Mucosa of rectum (tissue), 2 donors: ENCODE measurements at regions not wholly inside any gene's neighbourhood (a gene's known extent, or its start where the extent isn't known, plus 50 kb on each side); places are given as distances from the start of the nearest gene placed in this dataset.

Experiments used
- H3K27ac ChIP-seq, 2 donors: one replicate each; pipeline ENCODE4 v1.7.0; 2013; ENCODE audit warnings: inconsistent platforms in 2 of 2, low read depth in 2 of 2, low read length in 2 of 2
- H3K27me3 ChIP-seq, 2 donors: one replicate each; pipeline ENCODE4 v1.7.0; 2013; ENCODE audit warnings: low read length in 2 of 2; ENCODE audit not compliant: control insufficient read depth in 2 of 2, insufficient read depth in 2 of 2
- H3K36me3 ChIP-seq, 2 donors: one replicate each; pipeline ENCODE4 v1.7.0; 2013; ENCODE audit warnings: low read length in 2 of 2; ENCODE audit not compliant: control insufficient read depth in 2 of 2, insufficient read depth in 2 of 2
- H3K4me1 ChIP-seq, 2 donors: one replicate each; pipeline ENCODE4 v1.7.0; 2013; ENCODE audit warnings: low read length in 2 of 2, mild to moderate bottlenecking in 1 of 2; ENCODE audit not compliant: control insufficient read depth in 2 of 2, insufficient read depth in 2 of 2
- H3K4me3 ChIP-seq, 2 donors: one replicate each; pipeline ENCODE4 v1.7.0; 2013; ENCODE audit warnings: low read length in 2 of 2
- H3K9ac ChIP-seq, 2 donors: one replicate each; pipeline ENCODE4 v1.7.0; 2013; ENCODE audit warnings: low read length in 2 of 2, low read depth in 1 of 2, mild to moderate bottlenecking in 1 of 2
- H3K9me3 ChIP-seq, 2 donors: one replicate each; pipeline ENCODE4 v1.7.0; 2013; ENCODE audit warnings: low read length in 2 of 2; ENCODE audit not compliant: control insufficient read depth in 2 of 2
- donor health status: healthy.
- donor health status: Normal muscosa, but diverticular disease.

DNA sequence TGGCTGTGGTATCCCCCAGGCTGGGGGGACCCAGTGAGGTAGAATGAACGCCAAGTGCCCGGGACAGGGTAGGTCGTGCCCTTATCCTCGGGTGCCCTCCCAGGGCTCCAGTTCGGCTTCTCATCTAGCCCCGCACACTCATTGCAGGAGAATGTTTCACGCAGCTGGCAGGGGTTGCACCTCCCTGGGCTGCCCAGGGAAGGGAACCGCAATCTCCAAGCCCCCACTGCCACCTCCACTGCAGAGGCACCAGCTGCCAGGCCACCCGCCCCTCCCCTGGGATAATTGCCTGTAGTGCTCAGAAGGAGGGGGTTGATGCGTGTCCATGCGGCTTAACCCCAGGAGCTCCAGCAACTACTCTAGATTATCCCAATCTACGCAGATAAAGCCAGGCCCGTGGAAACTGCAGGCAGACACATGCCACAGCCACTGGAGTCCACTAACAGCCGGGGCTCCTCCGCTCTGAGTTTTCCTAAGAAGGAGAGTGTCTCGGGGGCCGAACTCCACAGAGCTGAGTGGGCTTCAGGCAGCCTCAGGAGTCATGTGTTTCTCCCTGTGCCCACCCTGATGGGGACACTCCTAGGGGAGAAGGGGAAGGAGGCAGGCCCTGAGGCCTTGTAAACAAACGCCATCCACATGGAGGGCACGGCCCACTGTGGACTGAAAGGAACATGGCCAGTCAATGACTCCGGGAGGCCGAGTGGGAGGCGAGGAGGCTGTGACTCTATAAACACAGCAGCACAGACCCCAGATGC lies 137.2 kb upstream of the IQSEC1 start:
- H3K4me1 ChIP-seq = no peaks in the 10 kb centered on the region
- no peaks in the 10 kb centered on the region for H3K36me3 ChIP-seq
- H3K4me3 ChIP-seq = no peak overlapping the region
- no peak overlapping the region for H3K27ac ChIP-seq
- H3K27me3 ChIP-seq = no peaks in the 10 kb centered on the region
- H3K9ac ChIP-seq = no peak overlapping the region
- H3K9me3 ChIP-seq = no peaks in the 10 kb centered on the region

DNA sequence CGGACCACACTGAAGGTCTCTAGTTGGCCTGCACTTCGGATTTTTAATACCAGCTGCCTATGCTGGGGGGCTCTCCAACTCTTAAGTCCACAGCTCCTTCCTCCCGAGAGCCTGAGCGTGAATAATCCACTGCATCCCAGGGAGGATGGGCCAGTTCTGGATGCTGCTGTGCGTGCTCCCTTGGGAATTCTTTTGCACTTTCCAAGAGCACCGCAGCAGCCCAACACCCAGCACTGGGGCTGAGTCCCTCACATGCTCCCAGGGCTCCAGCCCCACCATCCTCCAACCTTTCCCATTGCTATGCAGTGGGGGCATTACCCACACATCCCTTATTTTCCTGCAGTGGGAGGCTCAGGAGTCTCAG lies 136.4 kb upstream of the IQSEC1 start:
- H3K4me1 ChIP-seq = no peaks in the 10 kb centered on the region
- no peaks in the 10 kb centered on the region for H3K9me3 ChIP-seq
- H3K4me3 ChIP-seq = no peak overlapping the region
- no peak overlapping the region for H3K9ac ChIP-seq
- H3K27me3 ChIP-seq = no peaks in the 10 kb centered on the region
- no peak overlapping the region for H3K27ac ChIP-seq
- H3K36me3 ChIP-seq = no peaks in the 10 kb centered on the region

DNA sequence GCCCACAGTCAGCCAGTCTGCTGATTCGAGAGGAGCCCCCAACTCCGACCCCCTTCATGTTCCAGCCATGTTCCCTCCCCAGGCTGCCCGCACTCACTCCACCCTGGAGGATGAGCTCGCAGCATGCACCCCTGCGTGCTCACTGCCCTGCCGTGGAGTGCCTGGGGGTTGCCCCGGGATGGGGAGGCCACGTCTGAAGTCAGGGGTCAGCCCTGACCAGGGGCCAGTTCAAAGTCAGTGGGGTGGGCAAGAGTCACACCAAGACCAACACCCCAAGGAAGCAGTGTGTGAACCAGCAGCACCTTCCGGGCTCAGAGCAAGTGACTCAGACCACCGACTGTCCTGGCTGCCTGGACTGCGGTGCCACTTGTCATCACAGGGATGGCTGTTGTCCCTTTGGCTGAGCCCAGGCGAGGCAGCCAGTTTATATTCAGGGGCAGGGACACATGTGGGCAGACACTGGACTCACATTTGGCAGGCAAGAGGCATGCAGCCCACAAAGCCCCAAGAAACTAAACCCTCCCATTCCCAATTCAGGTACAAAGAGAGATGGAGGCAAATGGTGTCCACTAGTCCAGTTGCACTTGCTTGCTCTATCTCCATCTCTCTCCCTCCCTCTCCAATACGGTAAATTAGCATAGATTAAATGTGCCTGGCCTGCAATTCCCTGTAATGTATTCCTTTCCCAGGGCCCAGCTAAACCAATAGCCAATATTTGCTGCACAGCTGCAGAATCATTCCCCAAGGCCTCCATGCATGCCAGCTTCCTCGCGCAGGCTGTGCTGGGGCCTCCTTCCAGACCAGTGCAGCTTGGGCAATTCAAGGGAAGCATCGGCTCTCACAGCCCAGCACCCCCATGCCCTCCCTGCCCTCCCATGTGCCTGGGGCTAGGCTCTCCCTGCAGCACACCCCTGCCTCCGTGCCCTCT lies 135.7 kb upstream of the IQSEC1 start:
- Histone ChIP-seq H3K9ac (no peak overlapping the region), H3K4me3 (no peak overlapping the region), H3K4me1 (no peaks in the 10 kb centered on the region), H3K27ac (no peak overlapping the region), H3K9me3 (no peaks in the 10 kb centered on the region), H3K36me3 (no peaks in the 10 kb centered on the region), H3K27me3 (no peaks in the 10 kb centered on the region)

- H3K36me3 ChIP-seq = no peaks in the 10 kb centered on the region
- no peak overlapping the region for H3K27ac ChIP-seq
- H3K9me3 ChIP-seq = no peaks in the 10 kb centered on the region
- no peaks in the 10 kb centered on the region for H3K27me3 ChIP-seq
- H3K4me3 ChIP-seq = no peak overlapping the region
- H3K9ac ChIP-seq = no peak overlapping the region
- H3K4me1 ChIP-seq = no peaks in the 10 kb centered on the region
Observed at GRCh38 chr3:13207975-13208705, 134.9 kb upstream of the IQSEC1 start.

- Histone ChIP-seq H3K9me3 (no peaks in the 10 kb centered on the region), H3K9ac (no peak overlapping the region), H3K27me3 (no peaks in the 10 kb centered on the region), H3K4me3 (no peak overlapping the region), H3K27ac (no peak overlapping the region), H3K4me1 (no peaks in the 10 kb centered on the region), H3K36me3 (no peaks in the 10 kb centered on the region)
Observed at GRCh38 chr3:13207578-13207922, 134.3 kb upstream of the IQSEC1 start.

GRCh38 chr3:13206799-13207577 lies 133.8 kb upstream of the IQSEC1 start:
- no peaks in the 10 kb centered on the region for H3K36me3 ChIP-seq
- H3K4me1 ChIP-seq = no peaks in the 10 kb centered on the region
- no peak overlapping the region for H3K9ac ChIP-seq
- H3K4me3 ChIP-seq = no peak overlapping the region
- no peaks in the 10 kb centered on the region for H3K9me3 ChIP-seq
- H3K27me3 ChIP-seq = no peaks in the 10 kb centered on the region
- no peak overlapping the region for H3K27ac ChIP-seq

GRCh38 chr3:13205567-13206143 lies 132.4 kb upstream of the IQSEC1 start:
- Histone ChIP-seq H3K4me1 (no peaks in the 10 kb centered on the region), H3K36me3 (no peaks in the 10 kb centered on the region), H3K27me3 (peaks cover 0 to 1% of the 10 kb centered on the region in 2 donors), H3K4me3 (no peak overlapping the region), H3K9ac (no peak overlapping the region), H3K27ac (no peak overlapping the region), H3K9me3 (no peaks in the 10 kb centered on the region)

GRCh38 chr3:13204177-13204581 lies 130.9 kb upstream of the IQSEC1 start:
- Histone ChIP-seq H3K27ac (no peak overlapping the region), H3K4me3 (no peak overlapping the region), H3K9ac (no peak overlapping the region), H3K4me1 (no peaks in the 10 kb centered on the region), H3K27me3 (peaks cover 0 to 3% of the 10 kb centered on the region in 2 donors), H3K36me3 (no peaks in the 10 kb centered on the region), H3K9me3 (no peaks in the 10 kb centered on the region)

GRCh38 chr3:13203398-13204176 lies 130.4 kb upstream of the IQSEC1 start:
- Histone ChIP-seq H3K27ac (no peak overlapping the region), H3K9ac (no peak overlapping the region), H3K4me1 (no peaks in the 10 kb centered on the region), H3K27me3 (peaks cover 0 to 3% of the 10 kb centered on the region in 2 donors), H3K36me3 (no peaks in the 10 kb centered on the region), H3K9me3 (no peaks in the 10 kb centered on the region), H3K4me3 (no peak overlapping the region)
